PFSK-1 (cell line): ENCODE measurements at regions not wholly inside any gene's neighbourhood (a gene's known extent, or its start where the extent isn't known, plus 50 kb on each side); places are given as distances from the start of the nearest gene placed in this dataset.

ENCODE experiments used
- FOXP2 ChIP-seq: optimal IDR thresholded peaks from 2 replicates; pipeline ENCODE3; 2011; ENCODE audit warnings: borderline replicate concordance, control low read depth, inconsistent platforms; ENCODE audit not compliant: insufficient read depth; ENCODE audit errors: extremely low read length, extremely low read depth
- POLR2AphosphoS5 ChIP-seq: IDR thresholded peaks from 2 replicates; pipeline ENCODE4 v1.6.1; 2012; ENCODE audit warnings: low read depth, mild to moderate bottlenecking, control low read depth, low read length, moderate library complexity
- REST ChIP-seq, 2 experiments: IDR thresholded peaks; 2 replicates each; pipeline versions ENCODE4 v1.6.1 to v1.8.0; 2011 to 2012; ENCODE audit warnings: low read depth in 2 of 2, low read length in 2 of 2, control low read depth in 1 of 2, inconsistent platforms in 1 of 2, mild to moderate bottlenecking in 1 of 2, moderate library complexity in 1 of 2; ENCODE audit not compliant: insufficient read depth in 1 of 2
- SIN3A ChIP-seq: IDR thresholded peaks from 2 replicates; pipeline ENCODE4 v1.6.1; 2012; ENCODE audit warnings: mild to moderate bottlenecking, low read length, moderate library complexity, borderline replicate concordance; ENCODE audit not compliant: insufficient read depth
- TAF1 ChIP-seq: IDR thresholded peaks from 2 replicates; pipeline ENCODE4 v1.6.1; 2012; ENCODE audit warnings: low read length, control low read depth, borderline replicate concordance; ENCODE audit not compliant: insufficient read depth

- no peak for TF ChIP-seq REST (IDR thresholded peaks at IDR 0.05; ENCODE audit: insufficient read depth in 1 of 2, low read depth in 2 of 2, low read length in 2 of 2)
- TF ChIP-seq SIN3A: no peak
- TF ChIP-seq POLR2AphosphoS5: no peak
- no peak for TF ChIP-seq FOXP2
Measured at GRCh38 chr16:55406651-55407050, 72.3 kb upstream of the MMP2 start.

- no peak for TF ChIP-seq SIN3A
- no peak for TF ChIP-seq POLR2AphosphoS5
- no peak for TF ChIP-seq TAF1
- no peak for TF ChIP-seq FOXP2
- no peak for TF ChIP-seq REST (IDR thresholded peaks at IDR 0.05; ENCODE audit: insufficient read depth in 1 of 2, low read depth in 2 of 2, low read length in 2 of 2)
Measured at GRCh38 chr16:55408661-55409060, 70.3 kb upstream of the MMP2 start.

GRCh38 chr16:55411231-55411630 lies 67.8 kb upstream of the MMP2 start:
- TF ChIP-seq SIN3A: no peak
- TF ChIP-seq POLR2AphosphoS5: no peak
- TF ChIP-seq TAF1: no peak
- TF ChIP-seq REST (IDR thresholded peaks at IDR 0.05; ENCODE audit: insufficient read depth in 1 of 2, low read depth in 2 of 2, low read length in 2 of 2): no peak
- TF ChIP-seq FOXP2: no peak

- TF ChIP-seq FOXP2: no peak
- TF ChIP-seq REST (IDR thresholded peaks at IDR 0.05; ENCODE audit: insufficient read depth in 1 of 2, low read depth in 2 of 2, low read length in 2 of 2): peak; percentile 66 to 90
Measured at GRCh38 chr16:55418586-55418985, 60.4 kb upstream of the MMP2 start.

GRCh38 chr16:55421226-55421625 lies 57.8 kb upstream of the MMP2 start:
- TF ChIP-seq POLR2AphosphoS5 (no peak), FOXP2 (no peak), SIN3A (no peak), REST (IDR thresholded peaks at IDR 0.05; ENCODE audit: insufficient read depth in 1 of 2, low read depth in 2 of 2, low read length in 2 of 2) (no peak), TAF1 (no peak)
